KOPT-K1 (cell line): ENCODE measurements at regions not wholly inside any gene's neighbourhood (a gene's known extent, or its start where the extent isn't known, plus 50 kb on each side); places are given as distances from the start of the nearest gene placed in this dataset.

Source experiments
- H3K27ac ChIP-seq: fragments of 200-600 bp; sonication (generic); 2 replicates; pipeline ENCODE4 v1.5.1; 2016; ENCODE audit warnings: antibody characterized with exemption, mild to moderate bottlenecking, low read depth, low read length; ENCODE audit not compliant: poor library complexity, severe bottlenecking
- H3K36me3 ChIP-seq: fragments of 200-600 bp; sonication (generic); 2 replicates; pipeline ENCODE4 v1.5.1; 2017; ENCODE audit warnings: antibody characterized with exemption, mild to moderate bottlenecking, low read length, moderate library complexity; ENCODE audit not compliant: insufficient read depth
- H3K9me3 ChIP-seq: fragments of 200-600 bp; sonication (generic); 2 replicates; pipeline ENCODE4 v1.5.1; 2017; ENCODE audit warnings: antibody characterized with exemption, low read length, mild to moderate bottlenecking; ENCODE audit not compliant: insufficient read depth, poor library complexity, severe bottlenecking

- Histone ChIP-seq H3K9me3 (no peaks in the 10 kb centered on the region), H3K27ac (no peak overlapping the region), H3K36me3 (no peaks in the 10 kb centered on the region)
These were observed 205.0 kb upstream of the PREP start for GRCh38 chr6:105607636-105608621.

GRCh38 chr6:105606831-105607463 is 204.1 kb upstream of the PREP start:
- H3K36me3 ChIP-seq, result no peaks in the 10 kb centered on the region
- H3K9me3 ChIP-seq, result no peaks in the 10 kb centered on the region
- no peak overlapping the region for H3K27ac ChIP-seq

- Histone ChIP-seq H3K27ac (no peak overlapping the region), H3K9me3 (no peaks in the 10 kb centered on the region), H3K36me3 (no peaks in the 10 kb centered on the region)
These were observed 201.7 kb upstream of the PREP start for GRCh38 chr6:105604587-105604884.

GRCh38 chr6:105603788-105604586 is 201.1 kb upstream of the PREP start:
- no peaks in the 10 kb centered on the region for H3K36me3 ChIP-seq
- no peak overlapping the region for H3K27ac ChIP-seq
- H3K9me3 ChIP-seq, result no peaks in the 10 kb centered on the region

GRCh38 chr6:105601541-105602236 is 198.8 kb upstream of the PREP start:
- Histone ChIP-seq H3K9me3 (peaks cover 7% of the 10 kb centered on the region), H3K36me3 (no peaks in the 10 kb centered on the region), H3K27ac (no peak overlapping the region)

GRCh38 chr6:105600336-105601260 is 197.7 kb upstream of the PREP start:
- H3K27ac ChIP-seq, result no peak overlapping the region
- no peaks in the 10 kb centered on the region for H3K36me3 ChIP-seq
- peaks cover 7% of the 10 kb centered on the region for H3K9me3 ChIP-seq

GRCh38 chr6:105598264-105598663 is 195.4 kb upstream of the PREP start:
- no peaks in the 10 kb centered on the region for H3K36me3 ChIP-seq
- H3K9me3 ChIP-seq, result peaks cover 7% of the 10 kb centered on the region
- H3K27ac ChIP-seq, result no peak overlapping the region

GRCh38 chr6:105596284-105596755 is 193.4 kb upstream of the PREP start:
- H3K9me3 ChIP-seq, result peaks cover 7% of the 10 kb centered on the region
- H3K27ac ChIP-seq, result no peak overlapping the region
- H3K36me3 ChIP-seq, result no peaks in the 10 kb centered on the region

- no peak overlapping the region for H3K27ac ChIP-seq
- H3K9me3 ChIP-seq, result peaks cover 7% of the 10 kb centered on the region
- no peaks in the 10 kb centered on the region for H3K36me3 ChIP-seq
These were observed 192.9 kb upstream of the PREP start for GRCh38 chr6:105595829-105596228.

- Histone ChIP-seq H3K9me3 (peaks cover 7% of the 10 kb centered on the region), H3K36me3 (no peaks in the 10 kb centered on the region), H3K27ac (no peak overlapping the region)
These were observed 191.9 kb upstream of the PREP start for GRCh38 chr6:105594821-105595220.

- Histone ChIP-seq H3K9me3 (peaks cover 7% of the 10 kb centered on the region), H3K36me3 (no peaks in the 10 kb centered on the region), H3K27ac (no peak overlapping the region)
These were observed 191.2 kb upstream of the PREP start for GRCh38 chr6:105593805-105594671.

- H3K27ac ChIP-seq, result no peak overlapping the region
These were observed 190.3 kb upstream of the PREP start for GRCh38 chr6:105593056-105593690.

GRCh38 chr6:105592329-105592728 is 189.4 kb upstream of the PREP start:
- H3K9me3 ChIP-seq, result no peaks in the 10 kb centered on the region
- no peak overlapping the region for H3K27ac ChIP-seq
- no peaks in the 10 kb centered on the region for H3K36me3 ChIP-seq

More at GRCh38 chr6:105593056-105593690, 190.3 kb upstream of the PREP start:
- Histone ChIP-seq H3K36me3 (no peaks in the 10 kb centered on the region), H3K9me3 (peaks cover 4% of the 10 kb centered on the region)
